HG03439 (cell line): ENCODE measurements at regions not wholly inside any gene's neighbourhood (a gene's known extent, or its start where the extent isn't known, plus 50 kb on each side); places are given as distances from the start of the nearest gene placed in this dataset.

Experiments used
- ATAC-seq: cut with Tn5 transposase; IDR thresholded peaks from one replicate; pipeline ENCODE4 v1.9.1; 2021; ENCODE audit warnings: mild to moderate bottlenecking, moderate library complexity; ENCODE audit not compliant: unreplicated experiment

DNA sequence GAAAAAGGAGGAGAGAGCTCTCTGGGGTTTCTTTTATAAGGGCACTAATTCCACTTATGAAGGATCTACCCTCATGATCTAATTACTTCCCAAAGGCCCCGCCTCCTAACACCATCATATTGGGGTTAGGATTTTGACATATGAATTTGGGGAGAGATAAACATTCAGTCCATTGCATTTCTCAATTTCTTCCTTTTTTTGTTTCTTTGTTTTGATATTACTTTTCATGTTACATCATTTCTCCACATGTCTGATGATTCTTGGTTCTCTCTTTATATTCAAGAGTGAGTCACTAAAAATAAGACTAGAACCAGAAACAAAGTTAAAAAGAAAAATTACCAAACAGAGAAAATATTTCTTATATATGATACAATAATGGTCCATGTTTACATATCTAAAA, 63.2 kb upstream of the DUSP10 start:
- no peak for ATAC-seq

DNA sequence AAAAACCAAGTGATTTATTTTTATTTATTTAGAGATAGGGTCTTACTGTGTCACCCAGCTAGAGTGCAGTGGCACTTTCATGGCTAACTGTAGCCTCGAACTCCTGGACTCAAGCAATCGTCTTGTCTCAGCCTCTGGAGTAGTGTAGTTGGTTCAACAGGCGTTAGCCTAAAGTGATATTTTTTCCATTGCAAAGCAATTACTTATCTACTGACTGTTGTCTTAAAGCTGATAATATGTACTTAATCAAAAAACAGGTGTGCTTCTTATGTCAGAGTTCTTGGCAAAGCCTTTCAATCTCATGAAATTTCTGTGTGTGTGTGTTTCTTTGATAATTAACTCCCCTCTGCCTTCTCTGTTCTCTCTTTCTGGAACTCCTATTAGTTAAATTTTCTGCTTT, 62.4 kb upstream of the DUSP10 start:
- ATAC-seq, result no peak

DNA sequence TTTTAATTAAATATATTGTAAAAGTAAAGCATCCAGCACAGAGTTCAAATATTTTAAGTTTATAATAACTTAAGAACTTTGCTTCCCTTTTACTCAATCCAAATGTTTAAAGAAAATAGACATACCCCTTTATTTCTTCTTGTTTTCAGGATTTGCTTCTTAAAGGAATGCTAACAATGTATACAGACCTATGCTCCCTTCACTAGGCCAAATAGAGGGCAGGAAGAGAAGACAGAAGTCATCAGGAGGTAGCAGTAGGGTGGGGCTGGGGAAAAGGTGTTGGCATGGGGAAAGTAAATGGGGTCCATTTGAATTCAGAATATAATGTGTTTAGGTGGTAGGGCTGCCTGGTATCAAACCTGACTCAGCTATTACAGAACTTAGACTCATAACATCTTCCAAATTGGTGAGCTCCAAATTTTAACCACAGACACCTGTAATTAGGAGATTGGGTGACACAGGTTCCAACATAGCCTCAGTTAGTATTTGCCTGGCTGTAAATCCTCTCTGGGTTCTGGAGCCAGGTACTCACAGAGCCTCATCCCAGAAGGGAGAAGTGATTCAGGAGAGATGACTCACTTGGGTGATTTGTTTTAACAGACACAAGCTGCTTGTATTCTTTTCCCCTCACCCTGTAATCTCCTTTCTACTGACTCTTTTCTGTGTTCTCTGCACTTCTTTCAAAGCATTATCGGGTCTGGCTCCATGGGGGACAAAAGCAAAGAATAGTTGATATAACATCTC, 60.1 kb upstream of the DUSP10 start:
- ATAC-seq, result no peak

DNA sequence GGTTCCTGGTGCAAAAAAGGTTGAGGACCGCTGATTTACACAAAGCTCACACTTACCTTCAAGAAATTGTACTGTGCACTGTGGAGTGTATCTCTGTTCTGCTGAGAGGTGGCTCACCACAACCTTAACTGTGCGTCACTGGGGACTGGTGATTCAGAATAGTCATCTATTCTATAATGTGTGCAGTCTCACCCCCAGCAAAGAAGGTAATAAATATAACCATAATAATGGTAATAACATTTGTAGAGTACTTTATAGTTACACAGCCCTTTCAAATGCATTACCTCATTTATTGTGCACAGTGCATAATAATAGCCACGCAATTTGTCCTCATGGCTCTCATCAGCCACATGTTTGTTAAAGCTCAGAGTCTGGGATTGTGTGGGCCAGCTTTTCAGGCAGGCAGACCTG, 59.4 kb upstream of the DUSP10 start:
- ATAC-seq, result no peak

DNA sequence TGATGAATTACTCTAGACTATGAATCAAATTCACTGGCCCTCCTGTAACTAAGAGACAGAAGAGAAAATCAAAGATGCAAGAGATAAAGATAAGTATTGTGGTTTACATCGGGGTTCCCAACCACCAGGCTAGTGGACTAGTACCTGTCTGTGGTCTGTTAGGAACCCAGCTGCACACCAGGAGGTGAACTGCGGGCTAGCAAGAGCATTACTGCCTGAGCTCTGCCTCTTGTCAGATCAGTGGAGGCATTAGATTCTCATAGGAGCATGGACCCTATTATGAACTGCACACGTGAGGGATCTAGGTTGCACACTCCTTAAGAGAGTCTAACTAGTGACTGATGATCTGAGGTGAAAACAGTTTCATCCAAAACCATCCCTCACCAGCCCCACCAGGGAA, 58.9 kb upstream of the DUSP10 start:
- no peak for ATAC-seq

DNA sequence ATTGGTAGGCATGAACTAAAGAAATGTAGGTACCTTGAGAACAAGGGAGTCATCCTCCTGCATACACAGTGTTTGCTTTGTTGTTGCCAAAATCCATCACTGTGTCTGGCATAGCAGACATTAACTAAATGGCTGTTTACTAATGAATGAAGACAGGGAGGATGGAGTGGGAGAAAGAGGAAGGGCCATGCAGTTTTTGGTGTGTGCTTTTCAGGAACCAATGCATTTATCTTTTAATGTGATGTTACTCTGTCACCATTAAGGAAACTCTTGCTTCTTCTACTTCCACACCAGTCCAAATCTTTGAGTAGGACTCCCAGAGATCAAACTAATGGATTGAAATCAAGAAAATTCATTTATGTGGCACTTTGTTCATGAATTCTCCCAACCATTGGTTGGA, 55.6 kb upstream of the DUSP10 start:
- ATAC-seq, result no peak

DNA sequence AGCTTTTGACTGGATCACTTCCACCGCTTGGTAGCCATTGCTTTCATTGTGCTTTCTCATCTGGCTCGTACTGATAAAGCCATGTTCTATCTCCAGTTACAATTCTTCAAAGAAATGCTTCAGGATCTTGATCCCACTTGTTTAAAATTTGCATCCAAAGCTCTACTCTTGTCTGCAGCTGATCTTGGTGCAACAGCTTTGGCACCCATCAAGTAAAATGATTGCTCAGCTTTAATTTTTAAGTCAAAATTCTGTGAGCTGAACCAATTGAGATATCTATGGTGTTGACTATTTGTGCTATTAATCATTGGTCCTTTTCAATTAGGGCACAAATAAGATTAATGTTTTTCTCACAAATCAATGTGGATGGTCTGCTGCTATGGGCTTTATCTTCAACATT, 54.8 kb upstream of the DUSP10 start:
- ATAC-seq, result no peak

DNA sequence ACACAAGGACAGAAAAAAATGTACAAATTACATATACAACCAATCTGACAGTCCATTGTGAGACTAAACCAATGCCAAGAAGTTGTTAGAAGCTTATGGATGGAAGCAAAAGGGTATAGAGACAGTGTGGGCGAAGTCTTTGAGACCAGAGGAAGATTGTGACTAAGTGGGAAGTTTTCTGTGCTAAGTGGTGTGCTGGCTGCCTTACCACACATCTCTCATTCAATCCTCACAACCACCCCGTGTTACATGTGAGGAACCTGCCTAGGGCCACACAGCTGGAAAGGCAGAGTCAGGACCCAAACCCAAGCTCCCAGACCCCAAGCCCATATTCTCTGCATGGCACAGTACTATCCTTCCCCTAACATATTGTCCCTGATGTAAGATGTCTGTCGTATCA, 53.5 kb upstream of the DUSP10 start:
- no peak for ATAC-seq

DNA sequence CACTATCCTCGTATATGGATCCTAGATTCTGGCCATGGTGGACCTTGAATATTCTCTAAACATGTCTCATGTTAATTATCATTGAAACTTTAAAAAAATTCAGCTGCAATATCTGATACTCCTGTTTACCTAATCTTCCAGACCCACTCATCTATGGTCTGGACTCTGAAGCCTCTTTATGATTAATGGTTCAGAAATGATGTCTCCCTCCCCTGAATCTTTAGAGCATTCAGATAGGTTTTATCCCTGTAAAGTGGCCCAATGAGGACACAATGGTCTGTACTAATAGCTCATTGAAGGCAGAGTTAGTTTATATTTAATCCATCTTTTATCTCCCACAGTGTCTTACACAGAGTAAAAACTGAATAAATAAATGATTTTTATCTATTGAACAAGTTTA, 53.0 kb upstream of the DUSP10 start:
- ATAC-seq, result no peak

DNA sequence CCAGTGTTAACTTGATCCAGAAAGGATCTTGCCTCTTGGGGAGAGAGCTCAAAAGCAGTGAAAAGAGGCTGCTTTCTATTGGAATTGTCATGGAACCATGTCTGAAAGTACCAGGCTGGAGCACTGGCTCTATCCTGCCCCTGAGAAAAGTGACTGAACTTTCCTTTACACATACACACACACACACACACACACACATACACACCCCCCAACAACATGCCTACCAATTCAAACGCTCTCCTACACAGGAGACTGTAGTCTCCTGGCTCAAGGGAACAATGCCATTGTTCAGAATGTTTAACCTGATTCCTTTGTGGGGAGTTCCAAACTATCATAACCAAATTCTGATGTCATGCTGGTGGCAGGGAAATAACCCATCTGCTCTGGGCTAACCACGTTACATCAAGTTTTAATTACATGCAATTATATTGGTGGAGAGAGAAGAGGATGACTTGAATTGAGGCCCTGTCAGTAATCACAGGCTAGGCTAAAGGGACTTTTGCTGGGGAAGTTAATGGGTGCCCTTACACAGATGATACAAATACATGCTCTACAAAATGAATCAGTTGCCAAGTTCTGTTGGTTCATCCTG, 52.3 kb upstream of the DUSP10 start:
- peak; percentile 57 for ATAC-seq

DNA sequence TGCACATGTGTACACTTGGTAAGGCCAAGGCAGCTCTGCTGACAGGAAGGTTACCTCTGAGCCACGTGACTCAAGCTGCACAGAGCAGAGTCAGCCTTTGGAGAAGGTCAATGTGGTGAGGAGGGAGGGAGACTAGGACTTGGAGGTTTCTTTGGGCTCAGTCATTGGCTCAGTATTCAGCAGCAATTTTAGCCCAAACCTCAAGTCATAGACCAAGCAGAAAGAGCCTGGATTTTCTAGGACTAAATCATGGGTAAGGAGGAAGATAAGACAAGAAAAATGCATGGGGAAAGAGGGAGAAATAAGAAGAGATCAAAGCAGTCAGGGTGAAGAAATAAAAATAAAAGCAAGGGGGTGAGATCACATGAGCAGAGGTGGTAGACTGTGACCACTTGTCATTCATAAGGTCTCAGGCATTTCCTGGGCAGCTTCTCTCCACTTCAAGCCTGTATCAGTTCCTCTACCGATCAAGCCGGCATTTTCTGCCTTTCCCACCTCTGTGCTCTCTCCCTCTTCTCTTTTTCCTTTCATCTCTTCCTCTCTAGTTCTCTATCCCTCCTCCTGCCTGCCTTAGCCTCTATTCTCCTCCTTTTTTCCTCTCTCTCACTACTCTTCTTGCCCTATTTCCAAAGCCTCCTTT, 51.7 kb upstream of the DUSP10 start:
- ATAC-seq, result peak; percentile 80

DNA sequence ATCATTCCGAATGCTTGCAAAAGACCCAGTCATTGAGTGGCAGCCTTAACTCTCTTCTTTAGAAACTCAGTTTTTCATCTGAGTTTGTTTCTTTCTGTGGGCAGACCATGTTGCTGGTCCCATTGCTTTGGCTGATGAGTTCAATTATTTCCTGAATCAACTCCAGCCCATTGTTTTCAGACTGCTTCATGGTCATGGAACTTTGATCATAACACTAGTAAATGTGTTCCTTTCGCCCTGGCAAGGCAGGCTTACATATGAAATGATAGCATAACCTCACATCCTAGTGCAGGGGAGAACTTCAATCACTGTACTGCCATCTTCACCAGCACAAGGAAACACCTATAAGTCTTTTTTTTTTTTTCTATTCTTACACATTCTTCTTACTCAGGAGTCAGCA, 50.0 kb upstream of the DUSP10 start:
- no peak for ATAC-seq
